ENCODE measurements at regions not wholly inside any gene's neighbourhood (a gene's known extent, or its start where the extent isn't known, plus 50 kb on each side); places are given as distances from the start of the nearest gene placed in this dataset.

- no peak for TF ChIP-seq EZH2 (IDR thresholded peaks at IDR 0.05; ENCODE audit: insufficient read depth, low read length)
- TF ChIP-seq, protein P1, sequence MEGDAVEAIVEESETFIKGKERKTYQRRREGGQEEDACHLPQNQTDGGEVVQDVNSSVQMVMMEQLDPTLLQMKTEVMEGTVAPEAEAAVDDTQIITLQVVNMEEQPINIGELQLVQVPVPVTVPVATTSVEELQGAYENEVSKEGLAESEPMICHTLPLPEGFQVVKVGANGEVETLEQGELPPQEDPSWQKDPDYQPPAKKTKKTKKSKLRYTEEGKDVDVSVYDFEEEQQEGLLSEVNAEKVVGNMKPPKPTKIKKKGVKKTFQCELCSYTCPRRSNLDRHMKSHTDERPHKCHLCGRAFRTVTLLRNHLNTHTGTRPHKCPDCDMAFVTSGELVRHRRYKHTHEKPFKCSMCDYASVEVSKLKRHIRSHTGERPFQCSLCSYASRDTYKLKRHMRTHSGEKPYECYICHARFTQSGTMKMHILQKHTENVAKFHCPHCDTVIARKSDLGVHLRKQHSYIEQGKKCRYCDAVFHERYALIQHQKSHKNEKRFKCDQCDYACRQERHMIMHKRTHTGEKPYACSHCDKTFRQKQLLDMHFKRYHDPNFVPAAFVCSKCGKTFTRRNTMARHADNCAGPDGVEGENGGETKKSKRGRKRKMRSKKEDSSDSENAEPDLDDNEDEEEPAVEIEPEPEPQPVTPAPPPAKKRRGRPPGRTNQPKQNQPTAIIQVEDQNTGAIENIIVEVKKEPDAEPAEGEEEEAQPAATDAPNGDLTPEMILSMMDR (IDR thresholded peaks at IDR 0.05; ENCODE audit: insufficient read depth, low read depth, low read length) = no peak
Measured at GRCh38 chr7:49038821-49039358, 114.5 kb downstream of the CDC14C start.

All from astrocyte (in vitro differentiated cells and primary cell).